HG02571 (cell line): ENCODE measurements at regions not wholly inside any gene's neighbourhood (a gene's known extent, or its start where the extent isn't known, plus 50 kb on each side); places are given as distances from the start of the nearest gene placed in this dataset.

Experiments
- ATAC-seq: cut with Tn5 transposase; IDR thresholded peaks from one replicate; pipeline ENCODE4 v1.9.1; 2021; ENCODE audit warnings: mild to moderate bottlenecking, moderate library complexity; ENCODE audit not compliant: unreplicated experiment

GRCh38 chr3:76866729-76867408, 173.0 kb upstream of the ROBO2 start:
- ATAC-seq: no peak

- no peak for ATAC-seq
Measured at GRCh38 chr3:76869726-76870384, 170.0 kb upstream of the ROBO2 start.

- no peak for ATAC-seq
Measured at GRCh38 chr3:76871655-76872054, 168.2 kb upstream of the ROBO2 start.

- no peak for ATAC-seq
Measured at GRCh38 chr3:76872999-76873398, 166.9 kb upstream of the ROBO2 start.

- ATAC-seq: no peak
Measured at GRCh38 chr3:76873532-76874242, 166.2 kb upstream of the ROBO2 start.

- no peak for ATAC-seq
Measured at GRCh38 chr3:76879959-76880358, 159.9 kb upstream of the ROBO2 start.

- no peak for ATAC-seq
Measured at GRCh38 chr3:76886761-76887500, 153.0 kb upstream of the ROBO2 start.

- ATAC-seq: no peak
Measured at GRCh38 chr3:76888856-76889255, 151.0 kb upstream of the ROBO2 start.

GRCh38 chr3:76889911-76890310, 150.0 kb upstream of the ROBO2 start:
- no peak for ATAC-seq

GRCh38 chr3:76897076-76897475, 142.8 kb upstream of the ROBO2 start:
- ATAC-seq: no peak

- no peak for ATAC-seq
Measured at GRCh38 chr3:76900596-76900995, 139.3 kb upstream of the ROBO2 start.

GRCh38 chr3:76908156-76908555, 131.7 kb upstream of the ROBO2 start:
- ATAC-seq: no peak

- no peak for ATAC-seq
Measured at GRCh38 chr3:76912841-76913383, 127.0 kb upstream of the ROBO2 start.

GRCh38 chr3:76917436-76917835, 122.5 kb upstream of the ROBO2 start:
- ATAC-seq: no peak

GRCh38 chr3:76920511-76920910, 119.4 kb upstream of the ROBO2 start:
- ATAC-seq: no peak

GRCh38 chr3:76923485-76923884, 116.4 kb upstream of the ROBO2 start:
- no peak for ATAC-seq

- no peak for ATAC-seq
Measured at GRCh38 chr3:76930712-76931111, 109.2 kb upstream of the ROBO2 start.

GRCh38 chr3:76933245-76933644, 106.7 kb upstream of the ROBO2 start:
- ATAC-seq: no peak

GRCh38 chr3:76938962-76939361, 100.9 kb upstream of the ROBO2 start:
- ATAC-seq: no peak

GRCh38 chr3:76940181-76940770, 99.6 kb upstream of the ROBO2 start:
- ATAC-seq: no peak

GRCh38 chr3:76941376-76941775, 98.5 kb upstream of the ROBO2 start:
- no peak for ATAC-seq
